Coronary artery (tissue), 2 donors: ENCODE measurements at regions not wholly inside any gene's neighbourhood (a gene's known extent, or its start where the extent isn't known, plus 50 kb on each side); places are given as distances from the start of the nearest gene placed in this dataset.

Experiments used
- DNase-seq: peaks from one replicate; pipeline ENCODE4 v3.0.0-alpha.2; 2017; ENCODE audit warnings: low spot score
- H3K27ac ChIP-seq, 2 donors: fragments of 200-600 bp; sonication (generic); one replicate each; pipeline ENCODE4 v1.5.1; 2016 to 2019
- H3K4me3 ChIP-seq: fragments of 200-600 bp; sonication (generic); 2 replicates; pipeline ENCODE4 v1.5.1; 2016; ENCODE audit warnings: mild to moderate bottlenecking, moderate library complexity
- CTCF ChIP-seq: fragments of 200-600 bp; sonication (generic); IDR thresholded peaks from one replicate; pipeline ENCODE4 v1.5.1; 2019; ENCODE audit warnings: antibody characterized with exemption

- Histone ChIP-seq H3K4me3 (no peak overlapping the region), H3K27ac (peak overlapping the region; percentile 10 to 36)
- no peak for DNase-seq
- TF ChIP-seq CTCF, result no peak
These were observed 381.4 kb downstream of the ETNK1 start for GRCh38 chr12:23006413-23006812.

GRCh38 chr12:23008623-23009022, 383.7 kb downstream of the ETNK1 start:
- no peak for TF ChIP-seq CTCF
- H3K4me3 ChIP-seq, result peak overlapping the region; percentile 1
- DNase-seq, result no peak
- H3K27ac ChIP-seq, result peak overlapping the region in 1 of 2 donors; percentile 39

- Histone ChIP-seq H3K4me3 (no peak overlapping the region), H3K27ac (no peak overlapping the region)
- DNase-seq, result no peak
- TF ChIP-seq CTCF, result no peak
These were observed 389.8 kb downstream of the ETNK1 start for GRCh38 chr12:23014749-23015148.

GRCh38 chr12:23025372-23026016, 400.5 kb downstream of the ETNK1 start:
- H3K4me3 ChIP-seq, result no peak overlapping the region
- no peak for DNase-seq
- no peak for TF ChIP-seq CTCF
- no peak overlapping the region for H3K27ac ChIP-seq

- TF ChIP-seq CTCF, result no peak
- Histone ChIP-seq H3K27ac (no peak overlapping the region), H3K4me3 (no peak overlapping the region)
- DNase-seq, result no peak
These were observed 403.3 kb downstream of the ETNK1 start for GRCh38 chr12:23028158-23028802.

- no peak for DNase-seq
These were observed 404.2 kb downstream of the ETNK1 start for GRCh38 chr12:23029185-23029584.

More at GRCh38 chr12:23029185-23029584, 404.2 kb downstream of the ETNK1 start:
- H3K27ac ChIP-seq, result no peak overlapping the region
- H3K4me3 ChIP-seq, result no peak overlapping the region
- no peak for TF ChIP-seq CTCF
